GM23338 (cell line): ENCODE measurements at regions not wholly inside any gene's neighbourhood (a gene's known extent, or its start where the extent isn't known, plus 50 kb on each side); places are given as distances from the start of the nearest gene placed in this dataset.

ENCODE experiments used
- ATAC-seq: fragments of 200-7000 bp; cut with Tn5 transposase; 3 replicates; pipeline ENCODE4 v1.9.1; 2020
- DNase-seq: peaks from one replicate; pipeline ENCODE4 v3.0.0-alpha.2; 2015; ENCODE audit warnings: low spot score
- H2AFZ ChIP-seq: fragments of 200-600 bp; sonication (generic); 2 replicates; pipeline ENCODE4 v1.8.0; 2016; ENCODE audit warnings: antibody characterized with exemption, mild to moderate bottlenecking, moderate library complexity
- H3F3A ChIP-seq: fragments of 200-600 bp; sonication (generic); replicated peaks from 2 replicates; pipeline ENCODE4 v1.8.0; 2017; ENCODE audit warnings: antibody characterized with exemption, mixed run types, low read depth
- H3K27ac ChIP-seq: fragments of 200-600 bp; sonication (generic); 2 replicates; pipeline ENCODE4 v1.6.1; 2016; ENCODE audit warnings: low read depth
- H3K27me3 ChIP-seq: fragments of 200-600 bp; sonication (generic); 2 replicates; pipeline ENCODE4 v1.8.0; 2016; ENCODE audit warnings: mild to moderate bottlenecking, mixed run types, moderate library complexity; ENCODE audit not compliant: insufficient read depth
- H3K36me3 ChIP-seq: fragments of 200-600 bp; sonication (generic); 2 replicates; pipeline ENCODE4 v1.8.0; 2016; ENCODE audit warnings: mild to moderate bottlenecking; ENCODE audit not compliant: insufficient read depth
- H3K4me1 ChIP-seq: fragments of 200-600 bp; sonication (generic); 2 replicates; pipeline ENCODE4 v1.8.0; 2016; ENCODE audit warnings: mild to moderate bottlenecking, moderate library complexity; ENCODE audit not compliant: insufficient read depth
- H3K4me2 ChIP-seq: fragments of 200-600 bp; sonication (generic); 2 replicates; pipeline ENCODE4 v1.7.1; 2017; ENCODE audit warnings: mixed run types
- H3K4me3 ChIP-seq: fragments of 200-600 bp; sonication (generic); 2 replicates; pipeline ENCODE4 v1.6.1; 2016; ENCODE audit warnings: mixed run types
- H3K79me2 ChIP-seq: fragments of 200-600 bp; sonication (generic); replicated peaks from 2 replicates; pipeline ENCODE4 v1.8.0; 2017; ENCODE audit warnings: mild to moderate bottlenecking; ENCODE audit not compliant: insufficient read depth
- H3K9me2 ChIP-seq: fragments of 200-600 bp; sonication (generic); 2 replicates; pipeline ENCODE4 v1.8.0; 2017; ENCODE audit not compliant: insufficient read depth
- H4K20me1 ChIP-seq: fragments of 200-600 bp; sonication (generic); replicated peaks from 2 replicates; pipeline ENCODE4 v1.8.0; 2017; ENCODE audit warnings: mild to moderate bottlenecking; ENCODE audit not compliant: insufficient read depth
- H3K27ac Mint-ChIP-seq: 2 replicates; pipeline ENCODE4 v1.8.0; 2020; ENCODE audit warnings: inconsistent platforms, mild to moderate bottlenecking, moderate library complexity, mixed read lengths
- H3K27me3 Mint-ChIP-seq: 3 replicates; pipeline ENCODE4 v1.8.0; 2022; ENCODE audit warnings: low read depth, mild to moderate bottlenecking, moderate library complexity, mixed read lengths, inconsistent platforms; ENCODE audit not compliant: insufficient read depth, poor library complexity
- H3K36me3 Mint-ChIP-seq: 3 replicates; pipeline ENCODE4 v1.8.0; 2021; ENCODE audit warnings: low read depth, mild to moderate bottlenecking, inconsistent platforms, moderate library complexity, mixed read lengths
- H3K4me1 Mint-ChIP-seq: 3 replicates; pipeline ENCODE4 v1.8.0; 2020; ENCODE audit warnings: mild to moderate bottlenecking, inconsistent platforms, mixed read lengths
- H3K4me3 Mint-ChIP-seq: 3 replicates; pipeline ENCODE4 v1.8.0; 2021; ENCODE audit warnings: moderate library complexity, mild to moderate bottlenecking, inconsistent platforms, mixed read lengths
- H3K9me3 Mint-ChIP-seq: 3 replicates; pipeline ENCODE4 v1.8.0; 2020; ENCODE audit warnings: moderate library complexity, mild to moderate bottlenecking, inconsistent platforms, mixed read lengths
- CREB1 ChIP-seq: fragments of 250-450 bp; sonication (Bioruptor Pico); IDR thresholded peaks from 2 replicates; pipeline ENCODE4 v1.5.0; 2020; ENCODE audit warnings: low read depth, mild to moderate bottlenecking, moderate library complexity
- CTCF ChIP-seq, 2 experiments: fragments of 200-600 bp in 1 of 2; sonication (generic) in 1 of 2; conservative IDR thresholded peaks; 2 replicates each; pipeline versions ENCODE4 v1.5.1 to v1.6.1; 2016 to 2017; ENCODE audit warnings: antibody characterized with exemption in 2 of 2, low read depth in 2 of 2, mild to moderate bottlenecking in 2 of 2, moderate library complexity in 1 of 2
- EZH2 ChIP-seq: fragments of 200-600 bp; sonication (generic); IDR thresholded peaks from one replicate; pipeline ENCODE4 v1.8.0; 2017; ENCODE audit warnings: antibody characterized with exemption, mild to moderate bottlenecking, low read depth; ENCODE audit not compliant: unreplicated experiment
- EZH2phosphoT487 ChIP-seq: fragments of 200-600 bp; sonication (generic); IDR thresholded peaks from one replicate; pipeline ENCODE4 v1.8.1; 2018; ENCODE audit warnings: antibody characterized with exemption; ENCODE audit not compliant: unreplicated experiment
- NANOG ChIP-seq: IDR thresholded peaks from 2 replicates; pipeline ENCODE4 v1.6.1; 2016; ENCODE audit warnings: antibody characterized with exemption, borderline replicate concordance
- POLR2AphosphoS5 ChIP-seq: IDR thresholded peaks from 2 replicates; pipeline ENCODE4 v1.6.1; 2016; ENCODE audit warnings: antibody characterized with exemption, low read depth
- TF ChIP-seq, protein P1 (sequence below): fragments of 250-450 bp; sonication (Bioruptor Pico); IDR thresholded peaks from 2 replicates; pipeline ENCODE4 v1.5.0; 2020; ENCODE audit warnings: mild to moderate bottlenecking, moderate library complexity
- TF ChIP-seq, protein P2 (sequence below): IDR thresholded peaks from 2 replicates; pipeline ENCODE4 v1.6.1; 2016; ENCODE audit warnings: antibody characterized with exemption

DNA sequence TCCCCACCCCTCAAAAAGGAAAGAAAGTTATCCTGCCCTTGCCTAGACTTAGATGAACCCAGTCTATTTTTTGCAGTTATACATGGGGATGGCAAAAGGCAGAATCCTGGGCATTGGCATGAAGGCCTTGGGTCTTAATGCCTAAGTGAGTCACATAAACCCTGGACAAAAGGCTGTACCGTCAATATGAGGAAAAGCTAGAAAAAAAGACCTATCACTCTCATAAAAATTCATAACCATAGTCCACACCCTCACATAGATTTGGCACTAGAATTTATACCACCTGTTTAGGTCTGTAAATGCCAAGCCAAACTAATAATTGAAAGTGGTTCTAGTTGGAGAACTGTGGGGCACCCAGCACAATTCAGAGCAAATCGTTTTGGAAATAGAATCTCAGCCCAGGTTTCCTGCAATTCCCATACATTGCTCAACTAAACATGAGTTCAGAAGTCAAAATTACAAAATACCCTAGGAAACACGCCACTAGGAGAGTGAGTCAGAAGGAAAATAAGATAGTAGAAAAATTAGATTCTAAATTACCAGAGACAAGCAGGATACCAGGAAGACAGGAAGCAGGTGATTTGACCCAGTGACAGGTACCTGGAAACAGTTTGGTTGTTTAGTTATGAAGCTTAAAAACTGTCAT lies 70.4 kb upstream of the FUCA2 start (continued):
- no peak for TF ChIP-seq CTCF (conservative IDR thresholded peaks at IDR 0.05; ENCODE audit: low read depth in 2 of 2)

DNA sequence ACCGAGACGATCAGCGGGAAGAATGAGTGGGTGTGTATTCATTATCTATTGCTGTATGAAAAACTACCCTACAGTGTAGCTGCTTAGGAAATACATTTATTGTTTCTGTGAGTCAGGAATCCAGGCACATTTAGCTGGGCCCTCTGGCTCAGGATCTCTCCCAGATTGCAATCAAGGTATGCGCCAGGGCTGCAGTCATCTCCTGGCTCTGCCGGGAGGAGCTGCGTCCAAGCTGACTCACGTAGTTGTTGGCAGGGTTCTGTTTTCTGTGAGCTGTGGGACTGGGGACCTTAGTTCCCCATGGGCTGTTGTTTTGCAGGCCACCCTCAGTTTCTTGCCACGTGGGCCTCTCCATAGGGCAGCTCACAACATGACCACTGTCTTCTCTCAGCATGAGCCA lies 68.2 kb upstream of the FUCA2 start:
- H3K9me3 Mint-ChIP-seq, result no peaks in the 10 kb centered on the region; the same call in 2 of the 3 replicates
- H2AFZ ChIP-seq, result no peak overlapping the region
- no peak for ATAC-seq

More for the DNA sequence above, 68.2 kb upstream of the FUCA2 start:
- Mint-ChIP-seq H3K27me3 (no peaks in the 10 kb centered on the region), H3K4me3 (no peak overlapping the region), H3K36me3 (no peaks in the 10 kb centered on the region), H3K4me1 (peaks cover 11% of the 10 kb centered on the region), H3K27ac (no peak overlapping the region)
- no peak overlapping the region for H3K27ac ChIP-seq
- TF ChIP-seq, protein P1, sequence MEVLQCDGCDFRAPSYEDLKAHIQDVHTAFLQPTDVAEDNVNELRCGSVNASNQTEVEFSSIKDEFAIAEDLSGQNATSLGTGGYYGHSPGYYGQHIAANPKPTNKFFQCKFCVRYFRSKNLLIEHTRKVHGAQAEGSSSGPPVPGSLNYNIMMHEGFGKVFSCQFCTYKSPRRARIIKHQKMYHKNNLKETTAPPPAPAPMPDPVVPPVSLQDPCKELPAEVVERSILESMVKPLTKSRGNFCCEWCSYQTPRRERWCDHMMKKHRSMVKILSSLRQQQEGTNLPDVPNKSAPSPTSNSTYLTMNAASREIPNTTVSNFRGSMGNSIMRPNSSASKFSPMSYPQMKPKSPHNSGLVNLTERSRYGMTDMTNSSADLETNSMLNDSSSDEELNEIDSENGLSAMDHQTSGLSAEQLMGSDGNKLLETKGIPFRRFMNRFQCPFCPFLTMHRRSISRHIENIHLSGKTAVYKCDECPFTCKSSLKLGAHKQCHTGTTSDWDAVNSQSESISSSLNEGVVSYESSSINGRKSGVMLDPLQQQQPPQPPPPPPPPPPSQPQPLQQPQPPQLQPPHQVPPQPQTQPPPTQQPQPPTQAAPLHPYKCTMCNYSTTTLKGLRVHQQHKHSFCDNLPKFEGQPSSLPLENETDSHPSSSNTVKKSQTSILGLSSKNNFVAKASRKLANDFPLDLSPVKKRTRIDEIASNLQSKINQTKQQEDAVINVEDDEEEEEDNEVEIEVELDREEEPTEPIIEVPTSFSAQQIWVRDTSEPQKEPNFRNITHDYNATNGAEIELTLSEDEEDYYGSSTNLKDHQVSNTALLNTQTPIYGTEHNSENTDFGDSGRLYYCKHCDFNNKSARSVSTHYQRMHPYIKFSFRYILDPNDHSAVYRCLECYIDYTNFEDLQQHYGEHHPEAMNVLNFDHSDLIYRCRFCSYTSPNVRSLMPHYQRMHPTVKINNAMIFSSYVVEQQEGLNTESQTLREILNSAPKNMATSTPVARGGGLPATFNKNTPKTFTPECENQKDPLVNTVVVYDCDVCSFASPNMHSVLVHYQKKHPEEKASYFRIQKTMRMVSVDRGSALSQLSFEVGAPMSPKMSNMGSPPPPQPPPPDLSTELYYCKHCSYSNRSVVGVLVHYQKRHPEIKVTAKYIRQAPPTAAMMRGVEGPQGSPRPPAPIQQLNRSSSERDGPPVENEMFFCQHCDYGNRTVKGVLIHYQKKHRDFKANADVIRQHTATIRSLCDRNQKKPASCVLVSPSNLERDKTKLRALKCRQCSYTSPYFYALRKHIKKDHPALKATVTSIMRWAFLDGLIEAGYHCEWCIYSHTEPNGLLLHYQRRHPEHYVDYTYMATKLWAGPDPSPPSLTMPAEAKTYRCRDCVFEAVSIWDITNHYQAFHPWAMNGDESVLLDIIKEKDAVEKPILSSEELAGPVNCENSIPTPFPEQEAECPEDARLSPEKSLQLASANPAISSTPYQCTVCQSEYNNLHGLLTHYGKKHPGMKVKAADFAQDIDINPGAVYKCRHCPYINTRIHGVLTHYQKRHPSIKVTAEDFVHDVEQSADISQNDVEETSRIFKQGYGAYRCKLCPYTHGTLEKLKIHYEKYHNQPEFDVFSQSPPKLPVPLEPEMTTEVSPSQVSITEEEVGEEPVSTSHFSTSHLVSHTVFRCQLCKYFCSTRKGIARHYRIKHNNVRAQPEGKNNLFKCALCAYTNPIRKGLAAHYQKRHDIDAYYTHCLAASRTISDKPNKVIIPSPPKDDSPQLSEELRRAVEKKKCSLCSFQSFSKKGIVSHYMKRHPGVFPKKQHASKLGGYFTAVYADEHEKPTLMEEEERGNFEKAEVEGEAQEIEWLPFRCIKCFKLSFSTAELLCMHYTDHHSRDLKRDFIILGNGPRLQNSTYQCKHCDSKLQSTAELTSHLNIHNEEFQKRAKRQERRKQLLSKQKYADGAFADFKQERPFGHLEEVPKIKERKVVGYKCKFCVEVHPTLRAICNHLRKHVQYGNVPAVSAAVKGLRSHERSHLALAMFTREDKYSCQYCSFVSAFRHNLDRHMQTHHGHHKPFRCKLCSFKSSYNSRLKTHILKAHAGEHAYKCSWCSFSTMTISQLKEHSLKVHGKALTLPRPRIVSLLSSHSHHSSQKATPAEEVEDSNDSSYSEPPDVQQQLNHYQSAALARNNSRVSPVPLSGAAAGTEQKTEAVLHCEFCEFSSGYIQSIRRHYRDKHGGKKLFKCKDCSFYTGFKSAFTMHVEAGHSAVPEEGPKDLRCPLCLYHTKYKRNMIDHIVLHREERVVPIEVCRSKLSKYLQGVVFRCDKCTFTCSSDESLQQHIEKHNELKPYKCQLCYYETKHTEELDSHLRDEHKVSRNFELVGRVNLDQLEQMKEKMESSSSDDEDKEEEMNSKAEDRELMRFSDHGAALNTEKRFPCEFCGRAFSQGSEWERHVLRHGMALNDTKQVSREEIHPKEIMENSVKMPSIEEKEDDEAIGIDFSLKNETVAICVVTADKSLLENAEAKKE, result no peak
- no peak for TF ChIP-seq EZH2
- no peak for TF ChIP-seq CREB1 (CRISPR knock-in tag)
- no peak for TF ChIP-seq NANOG
- no peak for TF ChIP-seq POLR2AphosphoS5
- TF ChIP-seq, protein P2, sequence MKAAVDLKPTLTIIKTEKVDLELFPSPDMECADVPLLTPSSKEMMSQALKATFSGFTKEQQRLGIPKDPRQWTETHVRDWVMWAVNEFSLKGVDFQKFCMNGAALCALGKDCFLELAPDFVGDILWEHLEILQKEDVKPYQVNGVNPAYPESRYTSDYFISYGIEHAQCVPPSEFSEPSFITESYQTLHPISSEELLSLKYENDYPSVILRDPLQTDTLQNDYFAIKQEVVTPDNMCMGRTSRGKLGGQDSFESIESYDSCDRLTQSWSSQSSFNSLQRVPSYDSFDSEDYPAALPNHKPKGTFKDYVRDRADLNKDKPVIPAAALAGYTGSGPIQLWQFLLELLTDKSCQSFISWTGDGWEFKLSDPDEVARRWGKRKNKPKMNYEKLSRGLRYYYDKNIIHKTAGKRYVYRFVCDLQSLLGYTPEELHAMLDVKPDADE, result no peak
- TF ChIP-seq EZH2phosphoT487, result no peak
- H3K79me2 ChIP-seq, result no peaks in the 10 kb centered on the region
- no peaks in the 10 kb centered on the region for H3K36me3 ChIP-seq
- H3K27me3 ChIP-seq, result no peaks in the 10 kb centered on the region
- no peaks in the 10 kb centered on the region for H3F3A ChIP-seq
- H3K4me1 ChIP-seq, result no peaks in the 10 kb centered on the region; the same call in 1 of the 2 replicates
- DNase-seq, result no peak
- H3K4me2 ChIP-seq, result no peak overlapping the region
- H4K20me1 ChIP-seq, result no peaks in the 10 kb centered on the region
- no peak overlapping the region for H3K4me3 ChIP-seq
- no peaks in the 10 kb centered on the region for H3K9me2 ChIP-seq
